MM.1S (cell line): ENCODE measurements at regions not wholly inside any gene's neighbourhood (a gene's known extent, or its start where the extent isn't known, plus 50 kb on each side); places are given as distances from the start of the nearest gene placed in this dataset.

Experiments used
- DNase-seq: peaks from one replicate; pipeline ENCODE4 v3.0.0-alpha.2; 2015
- H2AFZ ChIP-seq: fragments of 300-600 bp; sonication (generic); 2 replicates; pipeline ENCODE4 v1.6.0; 2016; ENCODE audit warnings: antibody characterized with exemption, low read length
- H3F3A ChIP-seq: fragments of 300-600 bp; sonication (generic); 2 replicates; pipeline ENCODE4 v1.6.1; 2016; ENCODE audit warnings: mild to moderate bottlenecking, antibody characterized with exemption, low read length, moderate library complexity, mixed read lengths; ENCODE audit not compliant: insufficient read depth
- H3K27ac ChIP-seq: fragments of 300-600 bp; sonication (generic); 2 replicates; pipeline ENCODE4 v1.5.1; 2016; ENCODE audit warnings: mild to moderate bottlenecking, low read length
- H3K27me3 ChIP-seq: fragments of 300-600 bp; sonication (generic); replicated peaks from 2 replicates; pipeline ENCODE4 v1.6.0; 2016; ENCODE audit warnings: low read length; ENCODE audit not compliant: insufficient read depth
- H3K36me3 ChIP-seq: fragments of 300-600 bp; sonication (generic); replicated peaks from 2 replicates; pipeline ENCODE4 v1.6.1; 2016; ENCODE audit warnings: mild to moderate bottlenecking, low read length, mixed read lengths; ENCODE audit not compliant: insufficient read depth
- H3K4me1 ChIP-seq: fragments of 300-600 bp; sonication (generic); 2 replicates; pipeline ENCODE4 v1.6.1; 2016; ENCODE audit warnings: low read length, mixed read lengths
- H3K4me2 ChIP-seq: fragments of 300-600 bp; sonication (generic); 2 replicates; pipeline ENCODE4 v1.6.0; 2016; ENCODE audit warnings: low read depth, low read length
- H3K4me3 ChIP-seq: fragments of 300-600 bp; sonication (generic); 2 replicates; pipeline ENCODE4 v1.5.1; 2016; ENCODE audit warnings: low read length, mixed read lengths
- H3K79me2 ChIP-seq: fragments of 300-600 bp; sonication (generic); 2 replicates; pipeline ENCODE4 v1.6.1; 2016; ENCODE audit warnings: mixed run types, low read length, mixed read lengths
- H3K9ac ChIP-seq: fragments of 300-600 bp; sonication (generic); 2 replicates; pipeline ENCODE4 v1.6.1; 2016; ENCODE audit warnings: low read length, mixed read lengths
- H3K9me2 ChIP-seq: fragments of 300-600 bp; sonication (generic); replicated peaks from 2 replicates; pipeline ENCODE4 v1.6.1; 2016; ENCODE audit warnings: mild to moderate bottlenecking, low read length, mixed read lengths; ENCODE audit not compliant: insufficient read depth
- H3K9me3 ChIP-seq: fragments of 300-600 bp; sonication (generic); replicated peaks from 2 replicates; pipeline ENCODE4 v1.6.1; 2016; ENCODE audit warnings: mild to moderate bottlenecking, low read length, mixed read lengths; ENCODE audit not compliant: insufficient read depth
- H4K20me1 ChIP-seq: fragments of 300-600 bp; sonication (generic); 2 replicates; pipeline ENCODE4 v1.6.1; 2016; ENCODE audit warnings: mild to moderate bottlenecking, low read length, moderate library complexity, mixed read lengths; ENCODE audit not compliant: insufficient read depth
- CTCF ChIP-seq: fragments of 300-600 bp; sonication (generic); IDR thresholded peaks from 2 replicates; pipeline ENCODE4 v1.5.1; 2016; ENCODE audit warnings: antibody characterized with exemption, low read length, mixed read lengths
- EZH2 ChIP-seq: fragments of 300-600 bp; sonication (generic); optimal IDR thresholded peaks from 2 replicates; pipeline ENCODE3; 2017; ENCODE audit warnings: low read depth, mild to moderate bottlenecking, antibody characterized with exemption, low read length, mixed read lengths
- EZH2phosphoT487 ChIP-seq: fragments of 300-600 bp; sonication (generic); IDR thresholded peaks from 2 replicates; pipeline ENCODE4 v1.6.1; 2018; ENCODE audit warnings: antibody characterized with exemption, low read length

- TF ChIP-seq CTCF = no peak
- TF ChIP-seq EZH2 = no peak
- Histone ChIP-seq H3K27me3 (no peaks in the 10 kb centered on the region), H3F3A (no peaks in the 10 kb centered on the region), H3K9me3 (no peaks in the 10 kb centered on the region), H3K27ac (no peak overlapping the region), H4K20me1 (no peaks in the 10 kb centered on the region), H3K9me2 (no peaks in the 10 kb centered on the region), H3K4me1 (no peaks in the 10 kb centered on the region), H3K79me2 (no peaks in the 10 kb centered on the region), H3K4me2 (no peak overlapping the region), H3K36me3 (no peaks in the 10 kb centered on the region), H3K9ac (no peak overlapping the region), H2AFZ (no peak overlapping the region), H3K4me3 (no peak overlapping the region)
- no peak for DNase-seq
Observed at GRCh38 chr1:90457985-90458384, 259.1 kb downstream of the BARHL2 start.

GRCh38 chr1:90452491-90452890 is 264.6 kb downstream of the BARHL2 start:
- Histone ChIP-seq H3K79me2 (no peaks in the 10 kb centered on the region), H4K20me1 (no peaks in the 10 kb centered on the region), H3K4me3 (no peak overlapping the region), H3K9me2 (no peaks in the 10 kb centered on the region), H3K4me2 (no peak overlapping the region), H3F3A (no peaks in the 10 kb centered on the region), H3K9me3 (no peaks in the 10 kb centered on the region), H3K36me3 (no peaks in the 10 kb centered on the region), H3K9ac (no peak overlapping the region), H3K27ac (no peak overlapping the region), H3K27me3 (no peaks in the 10 kb centered on the region), H2AFZ (no peak overlapping the region), H3K4me1 (no peaks in the 10 kb centered on the region)
- no peak for DNase-seq
- TF ChIP-seq EZH2 (no peak), EZH2phosphoT487 (no peak), CTCF (no peak)

DNA sequence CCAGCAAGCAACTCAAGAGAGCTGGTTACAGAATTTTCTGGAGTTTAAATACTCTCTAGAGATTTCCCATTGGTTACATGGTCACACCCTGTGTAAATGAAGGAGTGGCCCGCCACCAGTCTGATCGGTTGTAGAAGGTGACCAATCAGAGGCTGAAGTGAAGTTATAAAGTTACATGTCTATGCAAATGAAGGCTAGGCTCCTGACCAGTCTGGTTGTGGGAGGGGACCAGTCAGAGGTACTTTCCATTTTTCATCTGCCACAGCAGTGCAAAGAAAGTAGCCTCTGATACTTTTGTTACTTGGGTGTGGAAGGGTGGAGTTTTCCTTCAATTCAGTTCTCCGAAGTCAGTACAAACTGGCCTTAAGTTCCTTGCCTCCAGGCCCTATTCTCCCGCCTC is 273.7 kb downstream of the BARHL2 start:
- no peaks in the 10 kb centered on the region for H3K79me2 ChIP-seq
- no peaks in the 10 kb centered on the region for H4K20me1 ChIP-seq
- H3K27ac ChIP-seq = no peak overlapping the region
- no peak overlapping the region for H3K9ac ChIP-seq
- H3K9me2 ChIP-seq = no peaks in the 10 kb centered on the region
- H3K4me3 ChIP-seq = no peak overlapping the region
- H3K4me1 ChIP-seq = no peaks in the 10 kb centered on the region
- H2AFZ ChIP-seq = no peak overlapping the region
- H3F3A ChIP-seq = no peaks in the 10 kb centered on the region
- H3K36me3 ChIP-seq = no peaks in the 10 kb centered on the region
- no peak overlapping the region for H3K4me2 ChIP-seq
- no peak for TF ChIP-seq EZH2phosphoT487
- no peak for TF ChIP-seq CTCF
- no peak for TF ChIP-seq EZH2
- DNase-seq = no peak
- no peaks in the 10 kb centered on the region for H3K9me3 ChIP-seq
- no peaks in the 10 kb centered on the region for H3K27me3 ChIP-seq
